ACC112 (cell line): ENCODE measurements at regions not wholly inside any gene's neighbourhood (a gene's known extent, or its start where the extent isn't known, plus 50 kb on each side); places are given as distances from the start of the nearest gene placed in this dataset.
"Not testable (repeated sequence)": the region's sequence is repeated elsewhere in the genome, so short reads cannot be mapped to it uniquely, and the experiment has no call there.

Experiments used
- H2AFZ ChIP-seq: fragments of 200-600 bp; sonication (generic); one replicate; pipeline ENCODE4 v1.6.0; 2017; ENCODE audit warnings: antibody characterized with exemption, low read length; ENCODE audit not compliant: unreplicated experiment
- H3K27ac ChIP-seq: fragments of 200-600 bp; sonication (generic); 2 replicates; pipeline ENCODE4 v1.5.1; 2014; ENCODE audit warnings: low read depth, mild to moderate bottlenecking, antibody characterized with exemption, low read length, moderate library complexity
- H3K27me3 ChIP-seq: fragments of 200-600 bp; sonication (generic); 2 replicates; pipeline ENCODE4 v1.6.1; 2014; ENCODE audit warnings: mild to moderate bottlenecking, antibody characterized with exemption, low read length, moderate library complexity, mixed read lengths; ENCODE audit not compliant: insufficient read depth
- H3K36me3 ChIP-seq: fragments of 200-600 bp; sonication (generic); 2 replicates; pipeline ENCODE4 v1.6.1; 2016; ENCODE audit warnings: mild to moderate bottlenecking, antibody characterized with exemption, low read length, moderate library complexity, mixed read lengths; ENCODE audit not compliant: insufficient read depth
- H3K4me1 ChIP-seq: fragments of 200-600 bp; sonication (generic); one replicate; pipeline ENCODE4 v1.6.1; 2016; ENCODE audit warnings: low read length, mixed read lengths; ENCODE audit not compliant: insufficient read depth, unreplicated experiment, control insufficient read depth
- H3K4me3 ChIP-seq: fragments of 200-600 bp; sonication (generic); 2 replicates; pipeline ENCODE4 v1.5.1; 2014; ENCODE audit warnings: mild to moderate bottlenecking, low read depth, low read length
- H3K79me2 ChIP-seq: fragments of 200-600 bp; sonication (generic); one replicate; pipeline ENCODE4 v1.6.0; 2016; ENCODE audit warnings: low read length; ENCODE audit not compliant: control insufficient read depth, unreplicated experiment, insufficient read depth

DNA sequence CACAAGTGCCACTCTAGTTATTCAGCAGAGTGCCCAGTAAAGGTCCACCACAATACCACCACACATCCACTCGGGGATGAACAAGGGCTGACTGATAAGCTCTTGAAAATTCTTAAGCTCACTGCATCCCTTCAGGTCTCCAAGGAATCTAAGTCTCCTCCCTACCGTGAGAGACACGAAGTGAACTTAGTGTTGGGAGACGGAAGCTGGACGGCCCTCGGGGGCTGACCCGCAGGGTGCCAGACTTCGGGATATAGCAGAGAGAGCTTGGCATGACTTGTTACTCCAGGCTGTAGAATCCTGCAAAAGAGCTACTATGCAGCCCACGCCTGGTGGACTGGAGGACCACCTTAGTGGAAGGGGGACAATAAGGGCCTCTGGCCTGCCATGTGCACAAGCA, 75.1 kb downstream of the LYZL1 start:
- H3K36me3 ChIP-seq, H3K4me1 ChIP-seq, H3K79me2 ChIP-seq, H3K27me3 ChIP-seq, H3K4me3 ChIP-seq, H2AFZ ChIP-seq, H3K27ac ChIP-seq: not testable (repeated sequence)

DNA sequence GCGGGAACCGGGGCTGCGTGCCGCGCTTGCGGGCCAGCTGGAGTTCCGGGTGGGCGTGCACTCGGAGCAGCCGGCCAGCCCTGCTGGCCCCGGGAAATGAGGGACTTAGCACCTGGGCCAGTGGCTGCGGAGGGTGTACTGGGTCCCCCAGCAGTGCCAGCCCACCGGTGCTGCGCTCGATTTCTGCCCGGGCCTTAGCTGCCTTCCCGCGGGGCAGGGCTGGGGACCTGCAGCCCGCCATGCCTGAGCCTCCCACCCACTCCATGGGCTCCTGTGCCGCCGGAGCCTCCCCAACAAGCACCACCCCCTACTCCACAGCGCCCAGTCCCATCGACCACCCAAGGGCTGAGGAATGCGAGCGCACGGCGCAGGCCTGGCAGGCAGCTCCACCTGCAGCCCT, 77.3 kb downstream of the LYZL1 start:
- H3K79me2 ChIP-seq, H3K27me3 ChIP-seq, H3K36me3 ChIP-seq, H2AFZ ChIP-seq, H3K4me3 ChIP-seq, H3K27ac ChIP-seq: not testable (repeated sequence)
- peaks cover 19% of the 10 kb centered on the region for H3K4me1 ChIP-seq

DNA sequence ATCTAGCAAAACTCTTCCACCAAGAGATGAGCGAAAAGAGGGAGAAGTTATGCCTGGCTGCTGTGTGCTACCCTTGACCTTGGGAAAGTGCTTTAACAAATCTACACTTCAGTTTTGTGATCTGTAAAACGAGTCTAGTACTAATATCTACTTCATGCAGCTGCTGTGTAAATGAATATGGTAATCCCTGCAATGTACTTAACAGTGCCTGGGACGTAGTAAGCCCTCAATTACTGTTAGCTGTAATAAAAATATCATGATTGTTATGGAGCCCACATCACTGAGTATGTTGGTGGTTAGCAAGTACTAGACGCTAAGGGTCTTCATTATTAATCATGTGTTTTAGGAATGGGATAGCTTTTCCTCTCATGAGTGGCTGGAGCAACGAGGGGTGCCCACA, 80.5 kb downstream of the LYZL1 start:
- peaks cover 22% of the 10 kb centered on the region for H3K4me1 ChIP-seq
- H3K27me3 ChIP-seq: no peaks in the 10 kb centered on the region
- H3K36me3 ChIP-seq: no peaks in the 10 kb centered on the region
- H3K4me3 ChIP-seq: no peak overlapping the region
- no peak overlapping the region for H3K27ac ChIP-seq
- H3K79me2 ChIP-seq: no peaks in the 10 kb centered on the region
- no peak overlapping the region for H2AFZ ChIP-seq

DNA sequence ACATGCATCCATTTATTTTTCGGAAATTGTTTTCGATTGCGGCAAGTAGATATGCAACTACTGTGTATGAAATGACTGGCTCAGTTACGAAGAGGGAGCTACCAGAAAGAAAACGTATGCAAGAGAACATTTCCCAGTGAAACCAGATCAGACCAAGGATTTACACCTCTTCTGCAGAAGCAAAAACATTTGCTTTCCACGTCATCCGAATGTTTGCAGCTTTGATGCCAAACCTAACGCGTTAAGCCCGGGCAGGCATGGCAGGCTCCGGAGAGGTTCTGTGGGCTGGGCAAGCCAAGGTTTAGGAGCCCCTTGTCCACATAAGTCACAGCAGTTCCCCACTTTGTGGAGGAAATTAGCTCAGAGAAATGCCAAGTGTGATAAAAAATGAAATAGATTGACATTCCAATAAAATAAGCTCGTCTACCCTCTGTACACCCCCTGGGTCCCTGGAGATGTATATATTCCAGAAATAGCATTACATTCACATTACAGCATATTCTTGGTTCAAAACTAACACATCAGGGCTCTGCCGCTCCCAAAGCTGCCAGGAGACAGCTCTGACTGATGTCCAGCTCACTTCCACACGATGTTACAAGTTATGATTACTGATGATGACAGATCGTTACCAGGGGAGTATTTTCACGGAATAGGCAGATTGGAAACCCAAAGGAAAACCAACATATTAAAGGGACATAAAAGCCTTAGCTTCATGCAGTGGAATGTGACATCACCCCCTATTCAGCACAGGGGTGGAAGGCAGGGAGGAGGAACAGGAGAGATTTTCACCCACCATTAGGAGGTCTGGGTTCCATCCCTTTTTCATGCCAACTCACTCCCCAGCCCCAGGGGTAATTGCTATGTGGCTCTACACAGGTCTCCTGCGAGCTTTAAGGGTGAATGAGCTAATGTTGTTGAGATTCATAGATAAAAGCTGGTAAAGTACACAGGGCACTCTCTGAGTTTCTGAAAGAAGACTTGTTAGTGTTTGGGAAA, 81.5 kb downstream of the LYZL1 start:
- no peaks in the 10 kb centered on the region for H3K36me3 ChIP-seq
- peak overlapping the region; percentile 72 for H3K27ac ChIP-seq
- H3K4me1 ChIP-seq: peaks cover 22% of the 10 kb centered on the region

DNA sequence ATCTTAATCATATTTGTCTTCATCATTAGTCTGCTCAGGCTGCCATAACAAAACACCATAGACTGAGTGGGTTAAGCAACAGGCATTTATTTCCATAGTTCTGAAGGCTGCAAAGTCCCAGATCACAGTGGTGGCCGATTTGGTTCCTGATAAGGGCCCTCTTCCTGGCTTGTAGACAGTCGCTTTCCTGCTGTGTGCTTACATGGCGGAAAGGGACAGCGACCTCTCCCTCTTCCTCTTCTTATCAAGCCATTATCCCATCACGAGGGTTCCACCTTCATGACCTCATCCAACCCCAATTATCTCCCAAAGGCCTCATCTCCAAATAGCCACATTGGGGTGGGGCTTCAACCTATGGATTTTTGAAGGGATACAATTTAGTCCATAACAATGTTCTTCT, 84.0 kb downstream of the LYZL1 start:
- Histone ChIP-seq H3K4me3 (no peak overlapping the region), H3K27ac (no peak overlapping the region), H3K79me2 (no peaks in the 10 kb centered on the region)

More for the DNA sequence above, 81.5 kb downstream of the LYZL1 start:
- no peaks in the 10 kb centered on the region for H3K79me2 ChIP-seq
- peak overlapping the region; percentile 69 for H3K4me3 ChIP-seq
- peak overlapping the region; percentile 4 for H2AFZ ChIP-seq
- H3K27me3 ChIP-seq: no peaks in the 10 kb centered on the region

DNA sequence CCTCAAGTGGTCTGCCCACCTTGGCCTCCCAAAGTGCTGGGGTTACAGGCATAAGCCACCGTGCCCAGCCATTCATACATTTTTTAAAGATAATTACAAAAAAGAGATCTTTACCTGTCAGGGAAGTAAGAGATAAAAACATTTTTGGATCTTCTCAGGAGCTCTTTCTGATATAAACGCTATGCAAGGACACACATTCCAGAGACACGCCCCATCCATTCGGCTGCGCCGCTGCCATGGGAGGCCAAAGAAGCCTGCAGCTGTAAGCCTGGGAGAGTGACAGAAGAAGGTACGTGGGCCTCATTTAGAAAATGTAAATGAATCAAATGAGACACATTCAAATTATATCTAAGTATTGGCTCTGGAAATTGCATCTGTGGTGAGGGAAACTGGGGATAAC, 85.3 kb downstream of the LYZL1 start:
- Histone ChIP-seq H3K79me2 (no peaks in the 10 kb centered on the region), H3K4me3 (no peak overlapping the region), H2AFZ (no peak overlapping the region), H3K27ac (no peak overlapping the region), H3K36me3 (no peaks in the 10 kb centered on the region), H3K27me3 (no peaks in the 10 kb centered on the region), H3K4me1 (peaks cover 22% of the 10 kb centered on the region)

More for the DNA sequence above, 84.0 kb downstream of the LYZL1 start:
- Histone ChIP-seq H3K4me1 (peaks cover 22% of the 10 kb centered on the region), H3K36me3 (no peaks in the 10 kb centered on the region), H3K27me3 (no peaks in the 10 kb centered on the region), H2AFZ (no peak overlapping the region)

DNA sequence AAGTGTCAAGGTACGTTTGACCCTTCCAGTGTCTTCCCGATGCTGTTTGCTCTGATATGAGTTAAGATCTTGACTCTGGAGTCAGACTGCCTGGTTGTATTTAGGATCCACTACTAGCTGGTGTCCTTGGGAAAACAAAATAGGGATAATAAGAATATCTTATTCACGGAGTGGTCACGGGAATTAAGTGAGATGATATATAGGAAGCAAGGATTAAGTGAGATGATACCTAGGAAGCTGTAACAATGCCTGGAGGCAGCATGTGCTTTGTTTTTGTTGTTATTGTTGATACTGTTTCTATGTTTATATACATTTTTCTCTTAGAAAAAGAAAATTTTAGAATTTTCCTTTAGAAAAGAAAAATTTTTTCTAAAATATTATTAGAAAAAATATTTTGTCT, 87.0 kb downstream of the LYZL1 start:
- Histone ChIP-seq H3K27me3 (no peaks in the 10 kb centered on the region), H2AFZ (no peak overlapping the region), H3K4me1 (peaks cover 6% of the 10 kb centered on the region), H3K4me3 (no peak overlapping the region), H3K79me2 (no peaks in the 10 kb centered on the region), H3K36me3 (no peaks in the 10 kb centered on the region), H3K27ac (no peak overlapping the region)

DNA sequence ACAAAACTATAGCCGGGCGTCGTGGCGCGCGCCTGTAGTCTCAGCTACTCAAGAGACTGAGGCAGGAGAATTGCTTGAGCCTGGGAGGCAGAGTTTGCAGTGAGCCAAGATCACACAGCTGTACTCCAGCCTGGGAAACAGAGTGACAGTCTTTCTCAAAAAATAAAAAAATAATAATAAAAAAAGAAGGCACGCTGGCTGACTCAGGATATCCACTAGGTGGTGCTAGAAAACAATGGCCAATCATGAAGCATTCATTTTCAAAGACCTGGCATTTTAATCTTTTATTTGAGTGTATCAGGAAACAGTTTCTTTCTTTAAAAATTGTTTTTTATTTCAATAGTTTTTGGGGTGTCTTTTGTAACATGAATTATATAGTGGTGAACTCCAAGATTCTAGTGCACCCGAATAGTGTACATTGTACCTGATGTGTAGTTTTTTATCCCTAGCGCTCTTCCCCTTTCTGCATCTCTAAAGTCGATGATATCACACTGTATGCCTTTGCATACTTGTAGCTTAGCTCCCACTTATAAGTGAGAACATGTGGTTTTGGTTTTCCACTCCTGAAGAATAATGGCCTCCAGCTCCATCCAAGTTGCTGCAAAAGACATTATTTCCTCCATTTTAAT, 88.6 kb downstream of the LYZL1 start:
- no peaks in the 10 kb centered on the region for H3K36me3 ChIP-seq
- H3K4me3 ChIP-seq: no peak overlapping the region
- no peaks in the 10 kb centered on the region for H3K4me1 ChIP-seq
- no peak overlapping the region for H2AFZ ChIP-seq
- no peaks in the 10 kb centered on the region for H3K79me2 ChIP-seq
- no peak overlapping the region for H3K27ac ChIP-seq
- peaks cover 4% of the 10 kb centered on the region for H3K27me3 ChIP-seq

GRCh38 chr10:29378106-29378505, 89.2 kb downstream of the LYZL1 start:
- no peak overlapping the region for H2AFZ ChIP-seq
- H3K4me1 ChIP-seq: no peaks in the 10 kb centered on the region
- no peaks in the 10 kb centered on the region for H3K36me3 ChIP-seq
- no peaks in the 10 kb centered on the region for H3K79me2 ChIP-seq
- peaks cover 4% of the 10 kb centered on the region for H3K27me3 ChIP-seq
- H3K4me3 ChIP-seq: no peak overlapping the region
- H3K27ac ChIP-seq: no peak overlapping the region

DNA sequence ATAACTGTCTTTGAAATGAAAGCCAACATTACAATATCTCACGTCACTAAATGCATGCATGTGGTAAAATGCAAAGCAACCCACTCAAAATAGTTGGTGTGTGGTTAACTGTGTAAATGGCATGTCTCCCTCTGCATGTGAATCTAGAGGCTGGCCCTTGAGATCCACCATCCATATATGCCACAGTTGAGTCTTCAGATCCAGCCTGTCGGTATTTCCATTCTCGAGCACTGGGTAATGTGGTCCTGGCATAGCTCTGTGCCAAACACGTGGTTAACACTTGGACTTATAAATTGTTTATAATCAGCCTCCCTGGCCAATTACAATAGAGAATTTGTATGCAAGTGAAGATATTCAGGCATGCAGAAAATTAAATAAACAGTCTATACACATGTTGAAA, 90.3 kb downstream of the LYZL1 start:
- H3K4me3 ChIP-seq: no peak overlapping the region
- H3K4me1 ChIP-seq: no peaks in the 10 kb centered on the region
- no peaks in the 10 kb centered on the region for H3K36me3 ChIP-seq
- no peak overlapping the region for H3K27ac ChIP-seq
- no peaks in the 10 kb centered on the region for H3K79me2 ChIP-seq
- no peak overlapping the region for H2AFZ ChIP-seq
- peaks cover 4% of the 10 kb centered on the region for H3K27me3 ChIP-seq
